H1 (cell line): ENCODE measurements at regions not wholly inside any gene's neighbourhood (a gene's known extent, or its start where the extent isn't known, plus 50 kb on each side); places are given as distances from the start of the nearest gene placed in this dataset.

Source experiments
- CTCF ChIP-seq, 3 experiments: IDR thresholded peaks; 1 replicate in 2 of 3; 2 replicates in 1 of 3; pipeline versions ENCODE4 v1.5.1 to v1.6.1; 2011; ENCODE audit warnings: low read length in 3 of 3, mild to moderate bottlenecking in 3 of 3, inconsistent platforms in 2 of 3, low read depth in 1 of 3, moderate library complexity in 1 of 3; ENCODE audit not compliant: insufficient read depth in 1 of 3; ENCODE audit errors: control extremely low read depth in 1 of 3
- POLR2A ChIP-seq, 2 experiments: IDR thresholded peaks; 1 replicate in 1 of 2; 2 replicates in 1 of 2; pipeline ENCODE4 v1.6.1; 2011; ENCODE audit warnings: low read depth in 2 of 2, low read length in 2 of 2, mild to moderate bottlenecking in 2 of 2; ENCODE audit errors: control extremely low read depth in 1 of 2

DNA sequence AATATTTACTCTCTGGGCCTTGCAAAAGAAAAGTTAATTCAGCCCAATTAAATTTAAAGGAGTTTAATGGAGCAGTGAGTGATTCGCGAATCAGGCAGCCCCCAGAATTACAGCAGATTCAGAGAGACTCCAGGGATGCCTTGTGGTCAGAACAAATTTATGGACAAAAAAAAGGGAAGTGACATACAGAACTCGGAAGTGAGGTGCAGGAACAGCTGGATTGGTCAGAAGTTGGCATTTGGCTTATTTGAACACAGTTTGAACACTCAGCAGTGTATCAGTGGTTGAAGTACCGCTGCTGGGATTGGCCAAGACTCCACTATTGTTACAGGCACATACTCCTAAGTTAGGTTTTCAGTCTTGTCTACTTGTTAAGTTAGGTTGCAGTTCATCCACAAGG is 145.0 kb upstream of the GAP43 start:
- TF ChIP-seq POLR2A (IDR thresholded peaks at IDR 0.05; ENCODE audit: control extremely low read depth in 1 of 2, low read depth in 2 of 2, low read length in 2 of 2): no peak
- no peak for TF ChIP-seq CTCF (IDR thresholded peaks at IDR 0.05; ENCODE audit: control extremely low read depth in 1 of 3, insufficient read depth in 1 of 3, low read depth in 1 of 3, low read length in 3 of 3)
